B cell (primary cell): ENCODE measurements at regions not wholly inside any gene's neighbourhood (a gene's known extent, or its start where the extent isn't known, plus 50 kb on each side); places are given as distances from the start of the nearest gene placed in this dataset.

Source experiments
- EZH2 ChIP-seq: IDR thresholded peaks from 2 replicates; pipeline ENCODE4 v1.6.1; 2012; ENCODE audit warnings: borderline replicate concordance, low read depth, mild to moderate bottlenecking, moderate library complexity, low read length; ENCODE audit not compliant: insufficient read depth, poor library complexity, severe bottlenecking
- TF ChIP-seq, protein P1 (sequence below): fragments of 200-600 bp; IDR thresholded peaks from one replicate; pipeline ENCODE4 v1.8.0; 2022; ENCODE audit warnings: antibody characterized with exemption, mild to moderate bottlenecking

DNA sequence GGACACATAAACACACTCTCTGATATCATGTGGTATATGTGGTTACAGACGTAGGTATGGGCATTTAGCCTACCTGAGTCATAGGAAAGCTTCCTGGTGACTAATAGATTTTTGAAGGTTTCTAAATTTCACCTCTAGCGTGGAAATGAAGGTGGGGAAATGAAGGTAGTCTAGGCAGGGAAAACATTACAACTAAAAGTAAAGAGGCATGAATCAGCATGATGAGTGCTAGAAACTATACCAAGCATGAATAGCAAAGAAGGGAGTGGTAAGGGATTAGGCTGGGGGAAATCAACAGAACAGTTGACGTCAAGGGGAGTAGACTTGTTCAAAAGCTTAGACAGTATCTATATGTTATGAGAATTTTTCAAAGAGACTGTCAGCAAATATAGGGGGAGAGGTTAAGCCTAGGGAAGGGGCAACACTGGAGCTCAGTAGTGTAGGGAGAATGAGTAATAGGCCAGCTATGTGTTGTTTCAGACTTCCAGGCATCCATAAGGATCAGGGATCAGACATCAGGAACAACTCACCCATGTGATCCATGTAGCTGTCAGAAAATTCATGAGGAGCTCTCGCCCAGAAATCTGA lies 279.3 kb upstream of the DIPK2B start:
- TF ChIP-seq, protein P1, sequence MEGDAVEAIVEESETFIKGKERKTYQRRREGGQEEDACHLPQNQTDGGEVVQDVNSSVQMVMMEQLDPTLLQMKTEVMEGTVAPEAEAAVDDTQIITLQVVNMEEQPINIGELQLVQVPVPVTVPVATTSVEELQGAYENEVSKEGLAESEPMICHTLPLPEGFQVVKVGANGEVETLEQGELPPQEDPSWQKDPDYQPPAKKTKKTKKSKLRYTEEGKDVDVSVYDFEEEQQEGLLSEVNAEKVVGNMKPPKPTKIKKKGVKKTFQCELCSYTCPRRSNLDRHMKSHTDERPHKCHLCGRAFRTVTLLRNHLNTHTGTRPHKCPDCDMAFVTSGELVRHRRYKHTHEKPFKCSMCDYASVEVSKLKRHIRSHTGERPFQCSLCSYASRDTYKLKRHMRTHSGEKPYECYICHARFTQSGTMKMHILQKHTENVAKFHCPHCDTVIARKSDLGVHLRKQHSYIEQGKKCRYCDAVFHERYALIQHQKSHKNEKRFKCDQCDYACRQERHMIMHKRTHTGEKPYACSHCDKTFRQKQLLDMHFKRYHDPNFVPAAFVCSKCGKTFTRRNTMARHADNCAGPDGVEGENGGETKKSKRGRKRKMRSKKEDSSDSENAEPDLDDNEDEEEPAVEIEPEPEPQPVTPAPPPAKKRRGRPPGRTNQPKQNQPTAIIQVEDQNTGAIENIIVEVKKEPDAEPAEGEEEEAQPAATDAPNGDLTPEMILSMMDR: no peak
- TF ChIP-seq EZH2: no peak
